Spleen (tissue), 7 donors: ENCODE measurements at regions not wholly inside any gene's neighbourhood (a gene's known extent, or its start where the extent isn't known, plus 50 kb on each side); places are given as distances from the start of the nearest gene placed in this dataset.
"Not testable (repeated sequence)": the region's sequence is repeated elsewhere in the genome, so short reads cannot be mapped to it uniquely, and the experiment has no call there.

Experiments used
- POLR2A ChIP-seq, 3 donors: fragments of 450-650 bp; IDR thresholded peaks; one replicate each; pipeline ENCODE4 v1.5.1; 2017; ENCODE audit warnings: antibody characterized with exemption in 3 of 3, mild to moderate bottlenecking in 1 of 3
- TF ChIP-seq, protein P1 (sequence below), 11 experiments: fragments of 200-600 bp in 7 of 11; fragments of 450-650 bp in 4 of 11; sonication (generic) in 4 of 11; IDR thresholded peaks in 8 of 11; conservative IDR thresholded peaks in 3 of 11; 1 replicate in 7 of 11; 2 replicates in 4 of 11; pipeline versions ENCODE4 v1.4.0 to v1.8.0; 2016 to 2021; ENCODE audit warnings: antibody characterized with exemption in 11 of 11, inconsistent platforms in 4 of 11, mild to moderate bottlenecking in 1 of 11
- donor health status: DM: no; HTN: no; CAD: no; lungs with moderate emphysema.
- donor health status: DM: no; HTN: no; CAD: no.
- donor health status: DM: no; HTN: no; CAD: no.

DNA sequence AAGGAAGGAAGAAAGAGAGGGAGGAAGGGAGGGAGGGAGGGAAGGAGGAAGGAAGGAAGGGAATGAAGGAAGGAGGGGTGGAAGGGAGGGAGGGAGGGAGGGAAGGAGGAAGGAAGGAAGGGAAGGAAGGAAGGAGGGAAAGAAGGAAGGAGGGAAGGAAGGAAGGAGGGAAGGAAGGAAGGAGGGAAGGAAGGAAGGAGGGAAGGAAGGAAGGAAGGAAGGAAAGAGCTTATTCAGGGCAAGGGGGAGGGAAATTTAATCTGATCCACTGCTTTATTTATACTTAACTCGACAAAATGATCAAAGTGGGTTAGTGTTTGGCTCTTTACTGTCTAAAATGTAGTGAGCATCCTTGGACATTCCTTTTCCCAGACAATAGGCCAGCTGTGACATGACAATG is 985.2 kb upstream of the FANCL start:
- TF ChIP-seq, protein P1, sequence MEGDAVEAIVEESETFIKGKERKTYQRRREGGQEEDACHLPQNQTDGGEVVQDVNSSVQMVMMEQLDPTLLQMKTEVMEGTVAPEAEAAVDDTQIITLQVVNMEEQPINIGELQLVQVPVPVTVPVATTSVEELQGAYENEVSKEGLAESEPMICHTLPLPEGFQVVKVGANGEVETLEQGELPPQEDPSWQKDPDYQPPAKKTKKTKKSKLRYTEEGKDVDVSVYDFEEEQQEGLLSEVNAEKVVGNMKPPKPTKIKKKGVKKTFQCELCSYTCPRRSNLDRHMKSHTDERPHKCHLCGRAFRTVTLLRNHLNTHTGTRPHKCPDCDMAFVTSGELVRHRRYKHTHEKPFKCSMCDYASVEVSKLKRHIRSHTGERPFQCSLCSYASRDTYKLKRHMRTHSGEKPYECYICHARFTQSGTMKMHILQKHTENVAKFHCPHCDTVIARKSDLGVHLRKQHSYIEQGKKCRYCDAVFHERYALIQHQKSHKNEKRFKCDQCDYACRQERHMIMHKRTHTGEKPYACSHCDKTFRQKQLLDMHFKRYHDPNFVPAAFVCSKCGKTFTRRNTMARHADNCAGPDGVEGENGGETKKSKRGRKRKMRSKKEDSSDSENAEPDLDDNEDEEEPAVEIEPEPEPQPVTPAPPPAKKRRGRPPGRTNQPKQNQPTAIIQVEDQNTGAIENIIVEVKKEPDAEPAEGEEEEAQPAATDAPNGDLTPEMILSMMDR (IDR thresholded peaks at IDR 0.05 in 8 of 11, conservative IDR thresholded peaks at IDR 0.05 in 3 of 11): not testable (repeated sequence)
- not testable (repeated sequence) for TF ChIP-seq POLR2A (IDR thresholded peaks at IDR 0.05)
